GM12878 (cell line): ENCODE measurements at regions not wholly inside any gene's neighbourhood (a gene's known extent, or its start where the extent isn't known, plus 50 kb on each side); places are given as distances from the start of the nearest gene placed in this dataset.

Experiments
- ATAC-seq: fragments of 200-7000 bp; cut with Tn5 transposase; 3 replicates; pipeline ENCODE4 v1.9.1; 2020; ENCODE audit warnings: mild to moderate bottlenecking, moderate library complexity
- BruUV-seq: library from RNA; stranded (reverse); fragments of 400-500 nt; replicated peaks from 2 replicates; lab custom pipeline; 2021; lab: Mats Ljungman, UMichigan
- CTCF ChIA-PET: fragments of 300-600 bp; sonication (Branson Sonifier 250); formaldehyde crosslinking; extraction: SDS; loops from one replicate; lab custom pipeline; 2021; ENCODE audit warnings: inconsistent platforms; lab: Yijun Ruan, JAX
- POLR2A ChIA-PET: fragments of 350-600 bp; formaldehyde crosslinking; extraction: SDS; loops from one replicate; lab custom pipeline; 2021; ENCODE audit warnings: inconsistent platforms; lab: Charles Lee
- RAD21 ChIA-PET: fragments of 300-600 bp; sonication (Branson Sonifier 250); formaldehyde crosslinking; loops from one replicate; lab custom pipeline; 2023; ENCODE audit warnings: antibody characterized with exemption; ENCODE audit not compliant: unreplicated experiment; lab: Charles Lee
- SMC1A ChIA-PET: fragments of 300-600 bp; sonication (Branson Sonifier 250); formaldehyde crosslinking; loops from one replicate; lab custom pipeline; 2023; ENCODE audit not compliant: unreplicated experiment, uncharacterized antibody; lab: Charles Lee
- DNase-seq: peaks from one replicate; pipeline ENCODE4 v3.0.0-alpha.2; 2011; ENCODE audit warnings: low read depth, low spot score
- FAIRE-seq: peaks from 3 replicates; lab custom pipeline; 2011; peaks lifted over from hg19 to GRCh38; lab: Jason Lieb, UNC
- H2AFZ ChIP-seq: 2 replicates; pipeline ENCODE4 v1.6.0; 2011; ENCODE audit warnings: low read depth, low read length, control low read depth; ENCODE audit not compliant: control insufficient read depth
- H3K27ac ChIP-seq: 2 replicates; pipeline ENCODE4 v1.5.1; 2011; ENCODE audit warnings: control low read depth; ENCODE audit not compliant: control insufficient read depth, insufficient read depth
- H3K27me3 ChIP-seq, 2 experiments: replicated peaks in 1 of 2; 2 replicates each; pipeline versions ENCODE4 v1.6.0 to v1.6.1; 2011; ENCODE audit warnings: low read length in 1 of 2; ENCODE audit not compliant: control insufficient read depth in 2 of 2, insufficient read depth in 2 of 2
- H3K36me3 ChIP-seq, 2 experiments: 2 replicates each; pipeline ENCODE4 v1.5.1; 2011; ENCODE audit warnings: low read length in 1 of 2; ENCODE audit not compliant: control insufficient read depth in 2 of 2, insufficient read depth in 2 of 2
- H3K4me1 ChIP-seq: 2 replicates; pipeline ENCODE4 v1.6.1; 2011; ENCODE audit warnings: mild to moderate bottlenecking, low read length, moderate library complexity, mixed read lengths; ENCODE audit not compliant: control insufficient read depth, insufficient read depth
- H3K4me2 ChIP-seq: 2 replicates; pipeline ENCODE4 v1.6.0; 2011; ENCODE audit warnings: control low read depth; ENCODE audit not compliant: control insufficient read depth, insufficient read depth
- H3K4me3 ChIP-seq: fragments of 200-600 bp; sonication (generic); 2 replicates; pipeline ENCODE4 v1.5.1; 2016
- H3K79me2 ChIP-seq: 2 replicates; pipeline ENCODE4 v1.6.0; 2011; ENCODE audit warnings: low read length; ENCODE audit not compliant: control insufficient read depth, insufficient read depth
- H3K9ac ChIP-seq: 2 replicates; pipeline ENCODE4 v1.8.0; 2011; ENCODE audit warnings: low read length, control low read depth, mixed read lengths; ENCODE audit not compliant: control insufficient read depth, insufficient read depth
- H3K9me3 ChIP-seq: replicated peaks from 3 replicates; pipeline ENCODE4 v1.5.1; 2011; ENCODE audit warnings: mild to moderate bottlenecking, low read length; ENCODE audit not compliant: control insufficient read depth, insufficient read depth
- H4K20me1 ChIP-seq: 2 replicates; pipeline ENCODE4 v1.6.0; 2011; ENCODE audit not compliant: control insufficient read depth, insufficient read depth
- EGR1 ChIP-seq, 2 experiments: IDR thresholded peaks; 1 replicate in 1 of 2; 2 replicates in 1 of 2; pipeline ENCODE4 v1.6.1; 2011 to 2012; ENCODE audit warnings: low read depth in 2 of 2, low read length in 2 of 2, borderline replicate concordance in 1 of 2, mild to moderate bottlenecking in 1 of 2, moderate library complexity in 1 of 2
- HDAC2 ChIP-seq: fragments of 200-600 bp; sonication (generic); IDR thresholded peaks from 2 replicates; pipeline ENCODE4 v1.6.1; 2017
- KAT2A ChIP-seq: conservative IDR thresholded peaks from 2 replicates; pipeline ENCODE4 v1.6.1; 2011; ENCODE audit warnings: low read depth, low read length; ENCODE audit not compliant: control insufficient read depth
- MEF2B ChIP-seq: fragments of 450-650 bp; IDR thresholded peaks from 2 replicates; pipeline ENCODE4 v1.6.1; 2018; ENCODE audit warnings: mild to moderate bottlenecking, moderate library complexity; ENCODE audit not compliant: partially characterized antibody, poor library complexity, severe bottlenecking
- NBN ChIP-seq: fragments of 450-650 bp; IDR thresholded peaks from 2 replicates; pipeline ENCODE4 v1.6.1; 2016
- SIN3A ChIP-seq: IDR thresholded peaks from 2 replicates; pipeline ENCODE4 v1.6.1; 2012; ENCODE audit warnings: low read depth, low read length, improper control_type of control experiment
- SKIL ChIP-seq: fragments of 450-650 bp; IDR thresholded peaks from 2 replicates; pipeline ENCODE4 v1.6.1; 2017; ENCODE audit warnings: mild to moderate bottlenecking, low read depth, inconsistent platforms; ENCODE audit not compliant: poor library complexity, severe bottlenecking
- SMAD1 ChIP-seq: fragments of 450-650 bp; IDR thresholded peaks from 2 replicates; pipeline ENCODE4 v1.6.1; 2018; ENCODE audit warnings: mild to moderate bottlenecking, low read depth; ENCODE audit not compliant: partially characterized antibody
- SREBF1 ChIP-seq: IDR thresholded peaks from 2 replicates; pipeline ENCODE4 v1.6.1; 2012; ENCODE audit warnings: mild to moderate bottlenecking, low read length
- SREBF2 ChIP-seq: IDR thresholded peaks from 2 replicates; pipeline ENCODE4 v1.6.1; 2012; ENCODE audit warnings: mild to moderate bottlenecking, low read length
- SRF ChIP-seq, 2 experiments: IDR thresholded peaks; 2 replicates each; pipeline ENCODE4 v1.6.1; 2011; ENCODE audit warnings: low read depth in 2 of 2, low read length in 2 of 2, mild to moderate bottlenecking in 1 of 2, moderate library complexity in 1 of 2
- YBX1 ChIP-seq: fragments of 450-650 bp; IDR thresholded peaks from 2 replicates; pipeline ENCODE4 v1.6.1; 2016; ENCODE audit warnings: antibody characterized with exemption
- ZBED1 ChIP-seq: IDR thresholded peaks from 2 replicates; pipeline ENCODE4 v1.6.1; 2016; ENCODE audit warnings: borderline replicate concordance
- WGBS: methylation state at CpG from one replicate; pipeline ENCODE4 v1.1.6; 2016; ENCODE audit warnings: low lambda C conversion rate; ENCODE audit not compliant: insufficient replicate concordance, insufficient coverage; ENCODE audit errors: missing lambda C conversion rate; 5-methylcytosine and 5-hydroxymethylcytosine counted together
- in situ Hi-C: fragments of 300-500 bp; cut with MboI; formaldehyde crosslinking; loops from 9 replicates; pipeline ENCODE4 v1.14.3; 2018; ENCODE audit warnings: mixed read lengths
- intact Hi-C: fragments of 100-400 bp; cut with micrococcal nuclease; formaldehyde crosslinking; loops from one replicate; pipeline ENCODE4 v1.14.2; 2022; ENCODE audit not compliant: unreplicated experiment

GRCh38 chr12:107530701-107531100 is 154.9 kb upstream of the PWP1 start:
- H3K27ac ChIP-seq: no peak overlapping the region
- no peaks in the 10 kb centered on the region for H4K20me1 ChIP-seq
- no peaks in the 10 kb centered on the region for H3K27me3 ChIP-seq
- ChIA-PET POLR2A (no interaction called here), RAD21 (no interaction called here), SMC1A (interaction anchor here (1.2 kb wide), 1 partner anchor 18 kb away, joined by 3 read pairs; no protein-coding TSS in a partner anchor), CTCF (interaction anchor here (1.0 kb wide), 1 partner anchor 77 kb away, joined by 3 read pairs; no protein-coding TSS in a partner anchor)
- no peaks in the 10 kb centered on the region; the same call in 1 of the 3 replicates for H3K9me3 ChIP-seq
- H3K4me2 ChIP-seq: no peak overlapping the region
- 86% methylated on average over 2 of the region's 2 CpGs for WGBS
- no peaks in the 10 kb centered on the region for H3K4me1 ChIP-seq
- no peaks in the 10 kb centered on the region for H3K36me3 ChIP-seq
- in situ Hi-C loops: no loop called here
- H3K9ac ChIP-seq: no peak overlapping the region
- H3K4me3 ChIP-seq: no peak overlapping the region
- intact Hi-C loops: no loop called here
- no peak for FAIRE-seq
- no peak for DNase-seq
- H2AFZ ChIP-seq: no peak overlapping the region
- H3K79me2 ChIP-seq: no peaks in the 10 kb centered on the region
- TF ChIP-seq SIN3A (no peak), ZBED1 (no peak), EGR1 (IDR thresholded peaks at IDR 0.05; ENCODE audit: borderline replicate concordance in 1 of 2, low read depth in 2 of 2, low read length in 2 of 2) (no peak), SREBF1 (no peak), SRF (IDR thresholded peaks at IDR 0.05; ENCODE audit: low read depth in 2 of 2, low read length in 2 of 2) (no peak), SKIL (no peak), HDAC2 (no peak), MEF2B (no peak), KAT2A (no peak), YBX1 (no peak), SMAD1 (no peak), NBN (no peak), SREBF2 (no peak)
- BruUV-seq: no TSS peak
- ATAC-seq: no peak
